Right lobe of liver (tissue), 4 donors: ENCODE measurements at regions not wholly inside any gene's neighbourhood (a gene's known extent, or its start where the extent isn't known, plus 50 kb on each side); places are given as distances from the start of the nearest gene placed in this dataset.

Experiments used
- POLR2A ChIP-seq: fragments of 450-650 bp; IDR thresholded peaks from one replicate; pipeline ENCODE4 v1.6.1; 2017; ENCODE audit warnings: antibody characterized with exemption, mild to moderate bottlenecking
- TF ChIP-seq, protein P1 (sequence below), 4 donors: fragments of 200-600 bp in 3 of 4; fragments of 450-650 bp in 1 of 4; IDR thresholded peaks; one replicate each; pipeline versions ENCODE4 v1.5.1 to v1.8.0; 2016 to 2022; ENCODE audit warnings: antibody characterized with exemption in 4 of 4, mild to moderate bottlenecking in 2 of 4
- donor health status: DM: no; HTN: no; CAD: no.
- donor health status: DM: no; HTN: no; CAD: no.
- donor health status: DM: no; HTN: yes; CAD: no.

DNA sequence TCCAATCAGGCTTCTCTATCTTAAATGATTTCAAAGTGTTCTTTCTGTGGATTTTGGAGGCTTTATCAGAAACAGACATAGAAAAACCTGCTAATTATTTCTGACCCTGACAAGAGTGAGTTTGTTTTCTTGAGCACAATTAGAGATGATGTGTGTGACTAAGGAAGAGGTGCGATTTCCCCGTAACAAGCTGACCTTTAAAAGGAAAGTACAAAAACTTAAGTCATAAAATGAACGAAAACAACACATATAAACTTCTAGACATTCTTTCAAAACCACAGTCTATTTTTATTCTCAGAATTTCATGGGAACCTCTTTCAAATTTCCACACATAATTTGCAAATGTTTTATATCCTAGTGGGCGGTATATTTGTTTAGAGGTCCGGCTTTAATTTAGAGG is 604.8 kb downstream of the CPS1 start:
- TF ChIP-seq, protein P1, sequence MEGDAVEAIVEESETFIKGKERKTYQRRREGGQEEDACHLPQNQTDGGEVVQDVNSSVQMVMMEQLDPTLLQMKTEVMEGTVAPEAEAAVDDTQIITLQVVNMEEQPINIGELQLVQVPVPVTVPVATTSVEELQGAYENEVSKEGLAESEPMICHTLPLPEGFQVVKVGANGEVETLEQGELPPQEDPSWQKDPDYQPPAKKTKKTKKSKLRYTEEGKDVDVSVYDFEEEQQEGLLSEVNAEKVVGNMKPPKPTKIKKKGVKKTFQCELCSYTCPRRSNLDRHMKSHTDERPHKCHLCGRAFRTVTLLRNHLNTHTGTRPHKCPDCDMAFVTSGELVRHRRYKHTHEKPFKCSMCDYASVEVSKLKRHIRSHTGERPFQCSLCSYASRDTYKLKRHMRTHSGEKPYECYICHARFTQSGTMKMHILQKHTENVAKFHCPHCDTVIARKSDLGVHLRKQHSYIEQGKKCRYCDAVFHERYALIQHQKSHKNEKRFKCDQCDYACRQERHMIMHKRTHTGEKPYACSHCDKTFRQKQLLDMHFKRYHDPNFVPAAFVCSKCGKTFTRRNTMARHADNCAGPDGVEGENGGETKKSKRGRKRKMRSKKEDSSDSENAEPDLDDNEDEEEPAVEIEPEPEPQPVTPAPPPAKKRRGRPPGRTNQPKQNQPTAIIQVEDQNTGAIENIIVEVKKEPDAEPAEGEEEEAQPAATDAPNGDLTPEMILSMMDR (IDR thresholded peaks at IDR 0.05), result no peak
- no peak for TF ChIP-seq POLR2A
